K562 (cell line): ENCODE measurements at regions not wholly inside any gene's neighbourhood (a gene's known extent, or its start where the extent isn't known, plus 50 kb on each side); places are given as distances from the start of the nearest gene placed in this dataset.

Experiments
- ATAC-seq: fragments of 200-7000 bp; cut with Tn5 transposase; 3 replicates; pipeline ENCODE4 v1.9.1; 2020; ENCODE audit warnings: moderate library complexity
- BruUV-seq: library from RNA; stranded (reverse); fragments of 400-500 nt; replicated peaks from 2 replicates; lab custom pipeline; 2021; lab: Mats Ljungman, UMichigan
- CTCF ChIA-PET: fragments of 300-600 bp; formaldehyde crosslinking; extraction: SDS; loops from one replicate; lab custom pipeline; 2021; ENCODE audit warnings: low intra/inter-chr PET ratio; lab: Yijun Ruan, JAX
- POLR2A ChIA-PET: fragments of 300-600, 350-650 bp; sonication (Branson Sonifier 250); formaldehyde crosslinking; extraction: SDS; loops from one replicate; lab custom pipeline; 2021; ENCODE audit warnings: antibody characterized with exemption, inconsistent platforms; lab: Yijun Ruan, JAX
- DNase-seq, 4 experiments: peaks; one replicate each; pipeline versions ENCODE4 v3.0.0 to v3.0.0-alpha.2; 2011 to 2018; ENCODE audit warnings: low spot score in 3 of 4, mixed read lengths in 3 of 4; ENCODE audit errors: extremely low read depth in 1 of 4
- FAIRE-seq: peaks from 2 replicates; lab custom pipeline; 2011; peaks lifted over from hg19 to GRCh38; lab: Jason Lieb, UNC
- H2AFZ ChIP-seq: 2 replicates; pipeline ENCODE4 v1.6.0; 2011; ENCODE audit warnings: low read depth, low read length, control low read depth, inconsistent platforms
- H3K27ac ChIP-seq: fragments of 200-600 bp; 3 replicates; pipeline ENCODE4 v1.8.0; 2011; ENCODE audit warnings: low read depth, mild to moderate bottlenecking, control low read depth, inconsistent platforms, low read length, moderate library complexity, mixed read lengths; ENCODE audit errors: extremely low read depth
- H3K27me3 ChIP-seq, 2 experiments: fragments of 300-600 bp in 1 of 2; 2 replicates in 1 of 2; 3 replicates in 1 of 2; pipeline versions ENCODE4 v1.6.0 to v1.8.0; 2011; ENCODE audit warnings: inconsistent platforms in 2 of 2, low read length in 2 of 2, mild to moderate bottlenecking in 1 of 2, mixed read lengths in 1 of 2, moderate library complexity in 1 of 2; ENCODE audit not compliant: control insufficient read depth in 2 of 2, insufficient read depth in 2 of 2
- H3K36me3 ChIP-seq: fragments of 300-600 bp; 3 replicates; pipeline ENCODE4 v1.8.0; 2011; ENCODE audit warnings: mild to moderate bottlenecking, low read length, inconsistent platforms; ENCODE audit not compliant: control insufficient read depth, insufficient read depth
- H3K4me1 ChIP-seq, 2 experiments: fragments of 200-600 bp in 1 of 2; replicated peaks in 1 of 2; 2 replicates in 1 of 2; 3 replicates in 1 of 2; pipeline versions ENCODE4 v1.5.1 to v1.8.0; 2011; ENCODE audit warnings: inconsistent platforms in 2 of 2, low read length in 2 of 2, mild to moderate bottlenecking in 1 of 2, mixed read lengths in 1 of 2, moderate library complexity in 1 of 2; ENCODE audit not compliant: control insufficient read depth in 2 of 2, insufficient read depth in 2 of 2
- H3K4me2 ChIP-seq: 2 replicates; pipeline ENCODE4 v1.6.1; 2011; ENCODE audit warnings: low read length, control low read depth, inconsistent platforms, mixed read lengths; ENCODE audit not compliant: insufficient read depth
- H3K4me3 ChIP-seq: fragments of 200-600 bp; sonication (generic), shearing (Covaris generic); 2 replicates; pipeline ENCODE4 v1.5.1; 2016; ENCODE audit warnings: control low read depth, inconsistent platforms
- H3K79me2 ChIP-seq: fragments of 200-600 bp; 3 replicates; pipeline ENCODE4 v1.8.0; 2011; ENCODE audit warnings: low read length, inconsistent platforms; ENCODE audit not compliant: control insufficient read depth, insufficient read depth
- H3K9ac ChIP-seq, 2 experiments: 2 replicates each; pipeline versions ENCODE4 v1.6.0 to v1.6.1; 2011; ENCODE audit warnings: low read depth in 2 of 2, low read length in 2 of 2, control low read depth in 1 of 2, inconsistent platforms in 1 of 2, mild to moderate bottlenecking in 1 of 2, mixed read lengths in 1 of 2; ENCODE audit not compliant: insufficient read depth in 1 of 2
- H3K9me1 ChIP-seq: one replicate; pipeline ENCODE4 v1.6.0; 2011; ENCODE audit warnings: inconsistent platforms, mild to moderate bottlenecking, low read length, moderate library complexity; ENCODE audit not compliant: control insufficient read depth, insufficient read depth
- H3K9me3 ChIP-seq: replicated peaks from 2 replicates; pipeline ENCODE4 v1.5.1; 2011; ENCODE audit warnings: low read depth, low read length, inconsistent platforms; ENCODE audit not compliant: control insufficient read depth, insufficient read depth
- H4K20me1 ChIP-seq: replicated peaks from 2 replicates; pipeline ENCODE4 v1.6.1; 2011; ENCODE audit warnings: low read length, inconsistent platforms, mixed read lengths; ENCODE audit not compliant: control insufficient read depth, insufficient read depth
- ELF2 ChIP-seq: fragments of 250-450 bp; sonication (Bioruptor Pico); IDR thresholded peaks from 2 replicates; pipeline ENCODE4 v1.5.0; 2021; ENCODE audit warnings: mild to moderate bottlenecking
- GABPA ChIP-seq: fragments of 200-800 bp; sonication (Bioruptor generic); conservative IDR thresholded peaks from 2 replicates; pipeline ENCODE4 v1.6.1; 2016; ENCODE audit warnings: low read depth, missing genetic modification characterization, missing compliant biosample characterization
- POLR2B ChIP-seq: fragments of 450-650 bp; IDR thresholded peaks from 2 replicates; pipeline ENCODE4 v1.6.1; 2018; ENCODE audit warnings: low read depth; ENCODE audit not compliant: partially characterized antibody
- ZKSCAN8 ChIP-seq: fragments of 200-800 bp; sonication (Bioruptor generic); IDR thresholded peaks from 2 replicates; pipeline ENCODE4 v1.6.1; 2016; ENCODE audit warnings: missing genetic modification characterization, missing compliant biosample characterization
- ZNF696 ChIP-seq: fragments of 250-450 bp; sonication (Bioruptor Pico); conservative IDR thresholded peaks from 2 replicates; pipeline ENCODE4 v1.4.0; 2020; ENCODE audit warnings: mild to moderate bottlenecking, moderate library complexity
- WGBS: fragments of 100-300 bp; shearing (Covaris generic); methylation state at CpG from one replicate; pipeline ENCODE4 v1.1.6; 2016; ENCODE audit warnings: low coverage, mixed read lengths; ENCODE audit not compliant: insufficient coverage; ENCODE audit errors: missing lambda C conversion rate; 5-methylcytosine and 5-hydroxymethylcytosine counted together
- in situ Hi-C: fragments of 300-500 bp; cut with MboI; formaldehyde crosslinking; loops from 4 replicates; pipeline ENCODE4 v1.15.0; 2018; ENCODE audit warnings: inconsistent platforms, mixed read lengths
- intact Hi-C: fragments of 100-400 bp; cut with micrococcal nuclease; formaldehyde crosslinking; loops from 2 replicates; pipeline ENCODE4 v1.14.2; 2022
- TF ChIP-seq, protein P1 (sequence below): sonication (generic); formaldehyde crosslinking; IDR thresholded peaks from 2 replicates; pipeline ENCODE4 v1.8.1; 2022; ENCODE audit warnings: missing genetic modification reagents
- TF ChIP-seq, protein P2 (sequence below): fragments of 450-650 bp; IDR thresholded peaks from 2 replicates; pipeline ENCODE4 v1.6.1; 2016; ENCODE audit warnings: low read depth
- TF ChIP-seq, protein P3 (sequence below): sonication (generic); formaldehyde crosslinking; IDR thresholded peaks from 2 replicates; pipeline ENCODE4 v1.8.1; 2023; ENCODE audit warnings: mild to moderate bottlenecking, missing genetic modification reagents
- TF ChIP-seq, protein P4 (sequence below): fragments of 200-800 bp; sonication (Bioruptor generic); IDR thresholded peaks from 2 replicates; pipeline ENCODE4 v1.6.1; 2017; ENCODE audit warnings: missing genetic modification characterization, missing compliant biosample characterization

DNA sequence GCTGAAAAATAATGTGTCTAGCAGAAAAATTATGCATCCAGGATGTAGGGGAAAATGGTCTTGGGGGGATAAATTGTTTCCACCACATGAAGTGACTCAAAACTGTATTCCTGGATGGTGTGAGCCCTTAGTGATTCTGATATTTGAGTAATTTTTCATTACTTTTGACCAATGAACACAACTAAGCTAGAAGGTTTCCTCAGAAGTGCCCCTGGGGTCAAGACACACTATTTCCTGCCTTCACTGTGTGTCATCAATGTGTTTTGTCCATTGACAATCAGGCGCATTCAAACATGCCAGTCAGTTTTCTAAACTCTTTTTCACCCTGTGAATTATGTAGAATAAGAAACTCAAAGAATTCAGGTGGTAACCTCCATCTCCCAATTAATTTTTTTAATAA lies 130.5 kb upstream of the REG3G start:
- Histone ChIP-seq H3K4me3 (no peak overlapping the region), H2AFZ (no peak overlapping the region), H4K20me1 (no peaks in the 10 kb centered on the region), H3K9ac (no peak overlapping the region), H3K4me2 (no peak overlapping the region), H3K9me1 (no peaks in the 10 kb centered on the region), H3K4me1 (no peaks in the 10 kb centered on the region), H3K9me3 (no peaks in the 10 kb centered on the region), H3K36me3 (no peaks in the 10 kb centered on the region), H3K27ac (no peak overlapping the region), H3K79me2 (no peaks in the 10 kb centered on the region), H3K27me3 (no peaks in the 10 kb centered on the region)
- CTCF ChIA-PET = no interaction called here
- in situ Hi-C loops (no loop called here), intact Hi-C loops (no loop called here)
- POLR2A ChIA-PET = no interaction called here
- 0% methylated on average over 1 of the region's 1 CpG for WGBS
- FAIRE-seq = no peak
- BruUV-seq = no TSS peak
- DNase-seq = no peak
- ATAC-seq = no peak
- TF ChIP-seq, protein P1, sequence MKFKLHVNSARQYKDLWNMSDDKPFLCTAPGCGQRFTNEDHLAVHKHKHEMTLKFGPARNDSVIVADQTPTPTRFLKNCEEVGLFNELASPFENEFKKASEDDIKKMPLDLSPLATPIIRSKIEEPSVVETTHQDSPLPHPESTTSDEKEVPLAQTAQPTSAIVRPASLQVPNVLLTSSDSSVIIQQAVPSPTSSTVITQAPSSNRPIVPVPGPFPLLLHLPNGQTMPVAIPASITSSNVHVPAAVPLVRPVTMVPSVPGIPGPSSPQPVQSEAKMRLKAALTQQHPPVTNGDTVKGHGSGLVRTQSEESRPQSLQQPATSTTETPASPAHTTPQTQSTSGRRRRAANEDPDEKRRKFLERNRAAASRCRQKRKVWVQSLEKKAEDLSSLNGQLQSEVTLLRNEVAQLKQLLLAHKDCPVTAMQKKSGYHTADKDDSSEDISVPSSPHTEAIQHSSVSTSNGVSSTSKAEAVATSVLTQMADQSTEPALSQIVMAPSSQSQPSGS (CRISPR knock-in tag) = no peak
- TF ChIP-seq, protein P2, sequence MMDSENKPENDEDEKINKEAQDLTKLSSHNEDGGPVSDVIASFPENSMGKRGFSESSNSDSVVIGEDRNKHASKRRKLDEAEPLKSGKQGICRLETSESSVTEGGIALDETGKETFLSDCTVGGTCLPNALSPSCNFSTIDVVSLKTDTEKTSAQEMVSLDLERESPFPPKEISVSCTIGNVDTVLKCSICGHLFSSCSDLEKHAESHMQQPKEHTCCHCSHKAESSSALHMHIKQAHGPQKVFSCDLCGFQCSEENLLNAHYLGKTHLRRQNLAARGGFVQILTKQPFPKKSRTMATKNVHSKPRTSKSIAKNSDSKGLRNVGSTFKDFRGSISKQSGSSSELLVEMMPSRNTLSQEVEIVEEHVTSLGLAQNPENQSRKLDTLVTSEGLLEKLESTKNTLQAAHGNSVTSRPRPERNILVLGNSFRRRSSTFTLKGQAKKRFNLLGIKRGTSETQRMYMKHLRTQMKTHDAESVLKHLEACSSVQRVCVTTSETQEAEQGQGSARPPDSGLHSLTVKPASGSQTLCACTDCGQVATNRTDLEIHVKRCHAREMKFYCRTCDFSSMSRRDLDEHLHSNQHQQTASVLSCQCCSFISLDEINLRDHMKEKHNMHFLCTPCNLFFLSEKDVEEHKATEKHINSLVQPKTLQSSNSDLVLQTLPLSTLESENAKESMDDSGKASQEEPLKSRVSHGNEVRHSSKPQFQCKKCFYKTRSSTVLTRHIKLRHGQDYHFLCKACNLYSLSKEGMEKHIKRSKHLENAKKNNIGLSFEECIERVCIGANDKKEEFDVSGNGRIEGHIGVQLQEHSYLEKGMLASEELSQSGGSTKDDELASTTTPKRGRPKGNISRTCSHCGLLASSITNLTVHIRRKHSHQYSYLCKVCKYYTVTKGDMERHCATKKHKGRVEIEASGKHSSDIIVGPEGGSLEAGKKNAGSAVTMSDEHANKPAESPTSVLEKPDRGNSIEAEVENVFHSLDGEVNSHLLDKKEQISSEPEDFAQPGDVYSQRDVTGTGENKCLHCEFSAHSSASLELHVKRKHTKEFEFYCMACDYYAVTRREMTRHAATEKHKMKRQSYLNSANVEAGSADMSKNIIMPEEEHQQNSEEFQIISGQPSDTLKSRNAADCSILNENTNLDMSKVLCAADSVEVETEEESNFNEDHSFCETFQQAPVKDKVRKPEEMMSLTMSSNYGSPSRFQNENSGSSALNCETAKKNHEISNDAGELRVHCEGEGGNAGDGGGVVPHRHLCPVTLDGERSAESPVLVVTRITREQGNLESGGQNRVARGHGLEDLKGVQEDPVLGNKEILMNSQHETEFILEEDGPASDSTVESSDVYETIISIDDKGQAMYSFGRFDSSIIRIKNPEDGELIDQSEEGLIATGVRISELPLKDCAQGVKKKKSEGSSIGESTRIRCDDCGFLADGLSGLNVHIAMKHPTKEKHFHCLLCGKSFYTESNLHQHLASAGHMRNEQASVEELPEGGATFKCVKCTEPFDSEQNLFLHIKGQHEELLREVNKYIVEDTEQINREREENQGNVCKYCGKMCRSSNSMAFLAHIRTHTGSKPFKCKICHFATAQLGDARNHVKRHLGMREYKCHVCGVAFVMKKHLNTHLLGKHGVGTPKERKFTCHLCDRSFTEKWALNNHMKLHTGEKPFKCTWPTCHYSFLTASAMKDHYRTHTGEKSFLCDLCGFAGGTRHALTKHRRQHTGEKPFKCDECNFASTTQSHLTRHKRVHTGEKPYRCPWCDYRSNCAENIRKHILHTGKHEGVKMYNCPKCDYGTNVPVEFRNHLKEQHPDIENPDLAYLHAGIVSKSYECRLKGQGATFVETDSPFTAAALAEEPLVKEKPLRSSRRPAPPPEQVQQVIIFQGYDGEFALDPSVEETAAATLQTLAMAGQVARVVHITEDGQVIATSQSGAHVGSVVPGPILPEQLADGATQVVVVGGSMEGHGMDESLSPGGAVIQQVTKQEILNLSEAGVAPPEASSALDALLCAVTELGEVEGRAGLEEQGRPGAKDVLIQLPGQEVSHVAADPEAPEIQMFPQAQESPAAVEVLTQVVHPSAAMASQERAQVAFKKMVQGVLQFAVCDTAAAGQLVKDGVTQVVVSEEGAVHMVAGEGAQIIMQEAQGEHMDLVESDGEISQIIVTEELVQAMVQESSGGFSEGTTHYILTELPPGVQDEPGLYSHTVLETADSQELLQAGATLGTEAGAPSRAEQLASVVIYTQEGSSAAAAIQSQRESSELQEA = no peak
- TF ChIP-seq ZKSCAN8 (CRISPR knock-in tag) = no peak
- TF ChIP-seq, protein P3, sequence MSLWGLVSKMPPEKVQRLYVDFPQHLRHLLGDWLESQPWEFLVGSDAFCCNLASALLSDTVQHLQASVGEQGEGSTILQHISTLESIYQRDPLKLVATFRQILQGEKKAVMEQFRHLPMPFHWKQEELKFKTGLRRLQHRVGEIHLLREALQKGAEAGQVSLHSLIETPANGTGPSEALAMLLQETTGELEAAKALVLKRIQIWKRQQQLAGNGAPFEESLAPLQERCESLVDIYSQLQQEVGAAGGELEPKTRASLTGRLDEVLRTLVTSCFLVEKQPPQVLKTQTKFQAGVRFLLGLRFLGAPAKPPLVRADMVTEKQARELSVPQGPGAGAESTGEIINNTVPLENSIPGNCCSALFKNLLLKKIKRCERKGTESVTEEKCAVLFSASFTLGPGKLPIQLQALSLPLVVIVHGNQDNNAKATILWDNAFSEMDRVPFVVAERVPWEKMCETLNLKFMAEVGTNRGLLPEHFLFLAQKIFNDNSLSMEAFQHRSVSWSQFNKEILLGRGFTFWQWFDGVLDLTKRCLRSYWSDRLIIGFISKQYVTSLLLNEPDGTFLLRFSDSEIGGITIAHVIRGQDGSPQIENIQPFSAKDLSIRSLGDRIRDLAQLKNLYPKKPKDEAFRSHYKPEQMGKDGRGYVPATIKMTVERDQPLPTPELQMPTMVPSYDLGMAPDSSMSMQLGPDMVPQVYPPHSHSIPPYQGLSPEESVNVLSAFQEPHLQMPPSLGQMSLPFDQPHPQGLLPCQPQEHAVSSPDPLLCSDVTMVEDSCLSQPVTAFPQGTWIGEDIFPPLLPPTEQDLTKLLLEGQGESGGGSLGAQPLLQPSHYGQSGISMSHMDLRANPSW (CRISPR knock-in tag) = no peak
- no peak for TF ChIP-seq ZNF696 (CRISPR knock-in tag)
- no peak for TF ChIP-seq GABPA (tag)
- TF ChIP-seq ELF2 (CRISPR knock-in tag) = no peak
- no peak for TF ChIP-seq POLR2B
- TF ChIP-seq, protein P4, sequence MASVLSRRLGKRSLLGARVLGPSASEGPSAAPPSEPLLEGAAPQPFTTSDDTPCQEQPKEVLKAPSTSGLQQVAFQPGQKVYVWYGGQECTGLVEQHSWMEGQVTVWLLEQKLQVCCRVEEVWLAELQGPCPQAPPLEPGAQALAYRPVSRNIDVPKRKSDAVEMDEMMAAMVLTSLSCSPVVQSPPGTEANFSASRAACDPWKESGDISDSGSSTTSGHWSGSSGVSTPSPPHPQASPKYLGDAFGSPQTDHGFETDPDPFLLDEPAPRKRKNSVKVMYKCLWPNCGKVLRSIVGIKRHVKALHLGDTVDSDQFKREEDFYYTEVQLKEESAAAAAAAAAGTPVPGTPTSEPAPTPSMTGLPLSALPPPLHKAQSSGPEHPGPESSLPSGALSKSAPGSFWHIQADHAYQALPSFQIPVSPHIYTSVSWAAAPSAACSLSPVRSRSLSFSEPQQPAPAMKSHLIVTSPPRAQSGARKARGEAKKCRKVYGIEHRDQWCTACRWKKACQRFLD (CRISPR knock-in tag) = no peak
